ENCODE measurements at regions not wholly inside any gene's neighbourhood (a gene's known extent, or its start where the extent isn't known, plus 50 kb on each side); places are given as distances from the start of the nearest gene placed in this dataset.
"Not testable (repeated sequence)": the region's sequence is repeated elsewhere in the genome, so short reads cannot be mapped to it uniquely, and the experiment has no call there.

- H3K27me3 ChIP-seq (ENCODE audit: control insufficient read depth, insufficient read depth, low read length), result no peaks in the 10 kb centered on the region
- H3K36me3 ChIP-seq (ENCODE audit: control insufficient read depth, insufficient read depth, low read length), result no peaks in the 10 kb centered on the region
- DNase-seq (ENCODE audit: low read depth), result peak; percentile 25
- no peak overlapping the region for H3K4me3 ChIP-seq (ENCODE audit: low read depth, low read length)
- no peak for TF ChIP-seq CTCF (IDR thresholded peaks at IDR 0.05; ENCODE audit: insufficient read depth, low read length, severe bottlenecking)
- FAIRE-seq, result no peak
Observed at GRCh38 chrX:122945328-122945727, 238.8 kb upstream of the GRIA3 start.

- Histone ChIP-seq H3K36me3 (ENCODE audit: control insufficient read depth, insufficient read depth, low read length) (no peaks in the 10 kb centered on the region), H3K4me3 (ENCODE audit: low read depth, low read length) (no peak overlapping the region), H3K27me3 (ENCODE audit: control insufficient read depth, insufficient read depth, low read length) (no peaks in the 10 kb centered on the region)
- FAIRE-seq (no peak), DNase-seq (ENCODE audit: low read depth) (no peak)
- TF ChIP-seq CTCF (IDR thresholded peaks at IDR 0.05; ENCODE audit: insufficient read depth, low read length, severe bottlenecking), result no peak
Observed at GRCh38 chrX:122972604-122973003, 211.5 kb upstream of the GRIA3 start.

GRCh38 chrX:122982521-122982920 is 201.6 kb upstream of the GRIA3 start:
- FAIRE-seq (no peak), DNase-seq (ENCODE audit: low read depth) (peak; percentile 67)
- no peak overlapping the region for H3K4me3 ChIP-seq (ENCODE audit: low read depth, low read length)
- no peak for TF ChIP-seq CTCF (IDR thresholded peaks at IDR 0.05; ENCODE audit: insufficient read depth, low read length, severe bottlenecking)
- H3K27me3 ChIP-seq (ENCODE audit: control insufficient read depth, insufficient read depth, low read length), result no peaks in the 10 kb centered on the region
- no peaks in the 10 kb centered on the region for H3K36me3 ChIP-seq (ENCODE audit: control insufficient read depth, insufficient read depth, low read length)

GRCh38 chrX:123002844-123003243 is 181.2 kb upstream of the GRIA3 start:
- not testable (repeated sequence) for FAIRE-seq; H3K36me3 ChIP-seq (ENCODE audit: control insufficient read depth, insufficient read depth, low read length); H3K27me3 ChIP-seq (ENCODE audit: control insufficient read depth, insufficient read depth, low read length); DNase-seq (ENCODE audit: low read depth); H3K4me3 ChIP-seq (ENCODE audit: low read depth, low read length)

GRCh38 chrX:123013141-123013540 is 170.9 kb upstream of the GRIA3 start:
- peak; percentile 4 for DNase-seq (ENCODE audit: low read depth)
- Histone ChIP-seq H3K36me3 (ENCODE audit: control insufficient read depth, insufficient read depth, low read length) (no peaks in the 10 kb centered on the region), H3K27me3 (ENCODE audit: control insufficient read depth, insufficient read depth, low read length) (no peaks in the 10 kb centered on the region), H3K4me3 (ENCODE audit: low read depth, low read length) (no peak overlapping the region)
- no peak for TF ChIP-seq CTCF (IDR thresholded peaks at IDR 0.05; ENCODE audit: insufficient read depth, low read length, severe bottlenecking)
- FAIRE-seq, result no peak

- DNase-seq (ENCODE audit: low read depth) (peak; percentile 61), FAIRE-seq (no peak)
- Histone ChIP-seq H3K27me3 (ENCODE audit: control insufficient read depth, insufficient read depth, low read length) (no peaks in the 10 kb centered on the region), H3K4me3 (ENCODE audit: low read depth, low read length) (no peak overlapping the region), H3K36me3 (ENCODE audit: control insufficient read depth, insufficient read depth, low read length) (no peaks in the 10 kb centered on the region)
- no peak for TF ChIP-seq CTCF (IDR thresholded peaks at IDR 0.05; ENCODE audit: insufficient read depth, low read length, severe bottlenecking)
Observed at GRCh38 chrX:123036401-123036800, 147.7 kb upstream of the GRIA3 start.
